Stomach (tissue), 8 donors: ENCODE measurements at regions not wholly inside any gene's neighbourhood (a gene's known extent, or its start where the extent isn't known, plus 50 kb on each side); places are given as distances from the start of the nearest gene placed in this dataset.

Experiments
- DNase-seq, 2 donors: peaks; one replicate each; pipeline versions ENCODE4 v3.0.0 to v3.0.0-alpha.2; 2013 to 2019
- H3K27ac ChIP-seq, 5 donors: fragments of 200-600 bp in 4 of 5; sonication (generic) in 4 of 5; one replicate each; pipeline ENCODE4 v1.5.1; 2013 to 2019; ENCODE audit warnings: mild to moderate bottlenecking in 1 of 5, moderate library complexity in 1 of 5
- H3K27me3 ChIP-seq, 3 donors: fragments of 200-600 bp; sonication (generic); one replicate each; pipeline ENCODE4 v1.5.1; 2017 to 2019; ENCODE audit warnings: mixed run types in 1 of 3
- H3K36me3 ChIP-seq, 4 donors: fragments of 200-600 bp; sonication (generic); 1 replicate in 3 of 4; 2 replicates in 1 of 4; pipeline ENCODE4 v1.5.1; 2016 to 2019
- H3K4me1 ChIP-seq, 4 donors: fragments of 200-600 bp; sonication (generic); one replicate each; pipeline ENCODE4 v1.5.1; 2016 to 2019
- H3K4me3 ChIP-seq, 4 donors: fragments of 200-600 bp; sonication (generic) in 3 of 4; one replicate each; pipeline ENCODE4 v1.5.1; 2016 to 2019; ENCODE audit warnings: mild to moderate bottlenecking in 1 of 4
- H3K9me3 ChIP-seq, 4 donors: fragments of 200-600 bp; sonication (generic); one replicate each; pipeline ENCODE4 v1.5.1; 2016 to 2019
- EP300 ChIP-seq: sonication (generic); formaldehyde crosslinking; IDR thresholded peaks from one replicate; pipeline ENCODE4 v1.6.1; 2017; ENCODE audit warnings: antibody characterized with exemption
- POLR2A ChIP-seq, 4 donors: fragments of 450-650 bp; IDR thresholded peaks; one replicate each; pipeline ENCODE4 v1.6.1; 2016; ENCODE audit warnings: antibody characterized with exemption in 4 of 4, control low read depth in 2 of 4, mild to moderate bottlenecking in 1 of 4, moderate library complexity in 1 of 4
- POLR2AphosphoS5 ChIP-seq, 3 donors: sonication (generic); formaldehyde crosslinking; IDR thresholded peaks; one replicate each; pipeline ENCODE4 v1.6.1; 2016; ENCODE audit warnings: antibody characterized with exemption in 3 of 3
- WGBS, 5 donors: extraction: QIAGEN DNeasy Blood & Tissue Kit in 3 of 5; methylation state at CpG; one replicate each; pipeline versions ENCODE4 v1.1.5 to v1.1.7; 2013 to 2018; 5-methylcytosine and 5-hydroxymethylcytosine counted together
- intact Hi-C: fragments of 100-400 bp; cut with DNase I; formaldehyde crosslinking; loops from one replicate; pipeline ENCODE4 v1.15.1; 2023; ENCODE audit warnings: low total_unique reads
- TF ChIP-seq, protein P1 (sequence below), 7 experiments: fragments of 450-650 bp in 4 of 7; fragments of 200-600 bp in 3 of 7; sonication (generic) in 3 of 7; IDR thresholded peaks; one replicate each; pipeline ENCODE4 v1.5.1; 2016 to 2019; ENCODE audit warnings: antibody characterized with exemption in 7 of 7, control low read depth in 2 of 7, mild to moderate bottlenecking in 1 of 7
- donor health status: healthy with polysubstance abuse.
- donor health status: Bipolar disorder and iron deficiency.
- donor health status: healthy.

- intact Hi-C loops, result no loop called here
- Histone ChIP-seq H3K4me3 (no peak overlapping the region), H3K27ac (no peak overlapping the region), H3K36me3 (no peaks in the 10 kb centered on the region), H3K4me1 (no peaks in the 10 kb centered on the region), H3K9me3 (no peaks in the 10 kb centered on the region), H3K27me3 (no peaks in the 10 kb centered on the region)
- no peak for TF ChIP-seq POLR2AphosphoS5 (IDR thresholded peaks at IDR 0.05)
- TF ChIP-seq, protein P1, sequence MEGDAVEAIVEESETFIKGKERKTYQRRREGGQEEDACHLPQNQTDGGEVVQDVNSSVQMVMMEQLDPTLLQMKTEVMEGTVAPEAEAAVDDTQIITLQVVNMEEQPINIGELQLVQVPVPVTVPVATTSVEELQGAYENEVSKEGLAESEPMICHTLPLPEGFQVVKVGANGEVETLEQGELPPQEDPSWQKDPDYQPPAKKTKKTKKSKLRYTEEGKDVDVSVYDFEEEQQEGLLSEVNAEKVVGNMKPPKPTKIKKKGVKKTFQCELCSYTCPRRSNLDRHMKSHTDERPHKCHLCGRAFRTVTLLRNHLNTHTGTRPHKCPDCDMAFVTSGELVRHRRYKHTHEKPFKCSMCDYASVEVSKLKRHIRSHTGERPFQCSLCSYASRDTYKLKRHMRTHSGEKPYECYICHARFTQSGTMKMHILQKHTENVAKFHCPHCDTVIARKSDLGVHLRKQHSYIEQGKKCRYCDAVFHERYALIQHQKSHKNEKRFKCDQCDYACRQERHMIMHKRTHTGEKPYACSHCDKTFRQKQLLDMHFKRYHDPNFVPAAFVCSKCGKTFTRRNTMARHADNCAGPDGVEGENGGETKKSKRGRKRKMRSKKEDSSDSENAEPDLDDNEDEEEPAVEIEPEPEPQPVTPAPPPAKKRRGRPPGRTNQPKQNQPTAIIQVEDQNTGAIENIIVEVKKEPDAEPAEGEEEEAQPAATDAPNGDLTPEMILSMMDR (IDR thresholded peaks at IDR 0.05), result no peak
- no peak for TF ChIP-seq POLR2A (IDR thresholded peaks at IDR 0.05)
- TF ChIP-seq EP300, result no peak
- 75 to 98% (median 82%) methylated on average over 1 of the region's 1 CpG for WGBS, 5 donors
- DNase-seq, result no peak
Observed at GRCh38 chr5:130282049-130282448, 377.8 kb downstream of the CHSY3 start.

DNA sequence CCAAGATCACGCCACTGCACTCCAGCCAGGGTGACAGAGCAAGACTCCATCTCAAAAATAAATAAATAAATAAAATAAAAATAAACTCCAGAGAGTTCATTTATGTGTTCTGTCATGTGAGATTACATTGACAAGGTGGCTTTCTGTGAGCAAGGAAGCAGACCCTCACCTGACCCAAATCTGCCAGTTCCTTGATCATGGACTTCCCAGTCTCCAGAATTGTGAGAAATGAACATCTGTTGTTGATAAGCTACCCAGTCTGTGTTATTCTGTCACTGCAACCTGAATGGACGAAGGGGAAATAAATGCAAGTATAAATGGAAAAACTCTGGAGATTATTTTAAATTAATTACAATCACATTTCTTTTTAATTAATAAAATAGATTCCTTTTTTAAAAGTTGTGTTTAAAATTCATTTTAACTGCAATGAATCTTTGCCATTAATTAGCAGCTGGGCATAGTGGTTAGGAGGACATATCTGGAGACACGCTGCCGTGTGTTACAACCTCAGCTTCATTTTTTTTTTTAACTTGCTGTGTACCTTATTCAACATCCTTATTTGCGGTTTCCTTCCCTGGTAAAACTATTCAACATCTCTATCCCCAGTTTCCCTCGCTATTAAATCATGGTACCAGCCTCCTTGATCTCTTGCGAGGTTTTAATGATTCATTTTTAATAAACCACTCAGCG is 376.4 kb downstream of the CHSY3 start:
- 68 to 81% (median 72%) methylated on average over 8 of the region's 8 CpGs for WGBS, 5 donors
- intact Hi-C loops, result no loop called here
- TF ChIP-seq POLR2AphosphoS5 (IDR thresholded peaks at IDR 0.05) (no peak), EP300 (no peak), POLR2A (IDR thresholded peaks at IDR 0.05) (no peak)
- TF ChIP-seq, protein P1 (IDR thresholded peaks at IDR 0.05), result no peak
- H3K4me1 ChIP-seq, result no peaks in the 10 kb centered on the region
- H3K4me3 ChIP-seq, result no peak overlapping the region
- no peaks in the 10 kb centered on the region for H3K36me3 ChIP-seq
- no peaks in the 10 kb centered on the region for H3K27me3 ChIP-seq
- H3K9me3 ChIP-seq, result no peaks in the 10 kb centered on the region
- no peak overlapping the region for H3K27ac ChIP-seq
- DNase-seq, result no peak

DNA sequence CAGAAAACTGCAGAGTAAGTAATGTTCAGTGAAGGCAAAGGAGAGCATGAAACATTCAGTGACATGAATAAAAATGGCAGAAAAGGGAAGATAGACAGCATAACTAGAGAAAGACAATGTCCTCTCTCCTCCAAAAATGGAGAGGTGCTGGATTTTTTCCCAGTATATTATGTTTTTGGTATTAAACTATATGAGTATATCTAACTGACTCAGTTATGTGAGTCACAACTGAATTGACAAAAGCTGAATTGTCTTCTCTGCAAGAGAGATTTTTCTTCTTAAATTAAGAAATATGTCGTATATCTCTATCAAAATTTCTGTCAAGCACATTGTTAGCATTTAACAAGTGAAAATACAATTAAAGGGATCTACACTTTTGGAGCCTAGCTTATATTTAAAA is 375.1 kb downstream of the CHSY3 start:
- no peak for TF ChIP-seq EP300
- TF ChIP-seq POLR2AphosphoS5 (IDR thresholded peaks at IDR 0.05), result no peak
- no peak for TF ChIP-seq POLR2A (IDR thresholded peaks at IDR 0.05)
- TF ChIP-seq, protein P1 (IDR thresholded peaks at IDR 0.05), result no peak
- H3K4me1 ChIP-seq, result no peaks in the 10 kb centered on the region
- DNase-seq, result no peak
- H3K36me3 ChIP-seq, result no peaks in the 10 kb centered on the region
- intact Hi-C loops, result no loop called here
- 64 to 74% (median 68%) methylated on average over 1 of the region's 1 CpG for WGBS, 5 donors
- H3K27me3 ChIP-seq, result no peaks in the 10 kb centered on the region
- H3K4me3 ChIP-seq, result no peak overlapping the region
- no peaks in the 10 kb centered on the region for H3K9me3 ChIP-seq
- H3K27ac ChIP-seq, result no peak overlapping the region

- no peak overlapping the region for H3K4me3 ChIP-seq
- H3K27me3 ChIP-seq, result no peaks in the 10 kb centered on the region
- intact Hi-C loops, result no loop called here
- H3K4me1 ChIP-seq, result no peaks in the 10 kb centered on the region
- no peak overlapping the region for H3K27ac ChIP-seq
- no peaks in the 10 kb centered on the region for H3K9me3 ChIP-seq
- 82 to 88% (median 86%) methylated on average over 7 to 8 of the region's 8 CpGs for WGBS, 5 donors
- DNase-seq, result no peak
- TF ChIP-seq POLR2A (IDR thresholded peaks at IDR 0.05) (no peak), POLR2AphosphoS5 (IDR thresholded peaks at IDR 0.05) (no peak), EP300 (no peak)
- TF ChIP-seq, protein P1 (IDR thresholded peaks at IDR 0.05), result no peak
- H3K36me3 ChIP-seq, result no peaks in the 10 kb centered on the region
Observed at GRCh38 chr5:130278136-130278535, 373.9 kb downstream of the CHSY3 start.
